IMR-90 (cell line): ENCODE measurements at regions not wholly inside any gene's neighbourhood (a gene's known extent, or its start where the extent isn't known, plus 50 kb on each side); places are given as distances from the start of the nearest gene placed in this dataset.

Experiments used
- ATAC-seq: fragments of 200-7000 bp; cut with Tn5 transposase; 2 replicates; pipeline ENCODE4 v1.9.1; 2020; ENCODE audit warnings: low read depth, mild to moderate bottlenecking, moderate library complexity
- BruUV-seq: library from RNA; stranded (reverse); fragments of 400-500 nt; replicated peaks from 2 replicates; lab custom pipeline; 2021; lab: Mats Ljungman, UMichigan
- CTCF ChIA-PET: fragments of 300-600 bp; formaldehyde crosslinking; extraction: SDS; loops from one replicate; lab custom pipeline; 2021; ENCODE audit warnings: antibody characterized with exemption; lab: Yijun Ruan, JAX
- POLR2A ChIA-PET: fragments of 300-600 bp; sonication (Branson Sonifier 250); formaldehyde crosslinking; loops from one replicate; lab custom pipeline; 2022; ENCODE audit warnings: antibody characterized with exemption; ENCODE audit not compliant: unreplicated experiment; lab: Charles Lee
- DNase-seq: peaks from one replicate; pipeline ENCODE4 v3.0.0; 2013
- H2AFZ ChIP-seq: replicated peaks from 2 replicates; pipeline ENCODE3; 2013; ENCODE audit warnings: low read length, mild to moderate bottlenecking; ENCODE audit not compliant: poor library complexity
- H2AK5ac ChIP-seq: 2 replicates; pipeline ENCODE4 v1.6.1; 2013; ENCODE audit warnings: low read depth, low read length, inconsistent platforms
- H2AK9ac ChIP-seq: replicated peaks from 2 replicates; pipeline ENCODE3; 2013; ENCODE audit warnings: mild to moderate bottlenecking, low read depth, low read length, moderate library complexity; ENCODE audit not compliant: poor library complexity
- H2BK120ac ChIP-seq: 2 replicates; pipeline ENCODE4 v1.6.1; 2013; ENCODE audit warnings: low read depth, low read length, inconsistent platforms
- H2BK15ac ChIP-seq: 3 replicates; pipeline ENCODE4 v1.6.1; 2013; ENCODE audit warnings: low read depth, low read length, inconsistent platforms
- H2BK20ac ChIP-seq: 2 replicates; pipeline ENCODE4 v1.6.1; 2013; ENCODE audit warnings: low read depth, mild to moderate bottlenecking, inconsistent platforms, low read length, moderate library complexity
- H2BK5ac ChIP-seq: 2 replicates; pipeline ENCODE4 v1.6.1; 2013; ENCODE audit warnings: mild to moderate bottlenecking, low read depth, low read length, inconsistent platforms; ENCODE audit not compliant: poor library complexity, severe bottlenecking
- H3K14ac ChIP-seq: replicated peaks from 2 replicates; pipeline ENCODE4 v1.6.1; 2013; ENCODE audit warnings: low read depth, low read length, inconsistent platforms
- H3K18ac ChIP-seq: 2 replicates; pipeline ENCODE4 v1.6.1; 2013; ENCODE audit warnings: low read depth, low read length, control low read depth
- H3K23ac ChIP-seq: 2 replicates; pipeline ENCODE4 v1.6.1; 2013; ENCODE audit warnings: low read depth, low read length, inconsistent platforms
- H3K27ac ChIP-seq: 2 replicates; pipeline ENCODE4 v1.5.1; 2013; ENCODE audit warnings: mild to moderate bottlenecking, control low read depth, low read length; ENCODE audit not compliant: insufficient read depth
- H3K27me3 ChIP-seq: 2 replicates; pipeline ENCODE4 v1.6.1; 2013; ENCODE audit warnings: low read length; ENCODE audit not compliant: control insufficient read depth, insufficient read depth
- H3K36me3 ChIP-seq: 2 replicates; pipeline ENCODE4 v1.6.1; 2013; ENCODE audit warnings: low read length, mixed read lengths; ENCODE audit not compliant: control insufficient read depth, insufficient read depth
- H3K4ac ChIP-seq: 2 replicates; pipeline ENCODE4 v1.6.1; 2013; ENCODE audit warnings: low read depth, low read length, inconsistent platforms
- H3K4me1 ChIP-seq: 2 replicates; pipeline ENCODE4 v1.6.1; 2013; ENCODE audit warnings: low read length, mixed read lengths; ENCODE audit not compliant: control insufficient read depth, insufficient read depth
- H3K4me2 ChIP-seq: 2 replicates; pipeline ENCODE4 v1.6.1; 2013; ENCODE audit warnings: low read depth, mild to moderate bottlenecking, control low read depth, low read length, moderate library complexity
- H3K4me3 ChIP-seq: 2 replicates; pipeline ENCODE4 v1.5.1; 2013; ENCODE audit warnings: low read depth, mild to moderate bottlenecking, control low read depth, low read length, moderate library complexity; ENCODE audit not compliant: insufficient read depth
- H3K56ac ChIP-seq: 2 replicates; pipeline ENCODE4 v1.6.1; 2013; ENCODE audit warnings: low read length, inconsistent platforms; ENCODE audit not compliant: insufficient read depth; ENCODE audit errors: extremely low read depth
- H3K79me1 ChIP-seq, 2 experiments: 2 replicates each; pipeline ENCODE4 v1.6.1; 2013; ENCODE audit warnings: low read length in 2 of 2, inconsistent platforms in 1 of 2, low read depth in 1 of 2
- H3K9ac ChIP-seq: 2 replicates; pipeline ENCODE4 v1.6.1; 2013; ENCODE audit warnings: low read depth, low read length, control low read depth
- H3K9me1 ChIP-seq: 2 replicates; pipeline ENCODE4 v1.6.1; 2013; ENCODE audit warnings: low read length, inconsistent platforms; ENCODE audit not compliant: insufficient read depth
- H3K9me3 ChIP-seq: 2 replicates; pipeline ENCODE4 v1.6.1; 2013; ENCODE audit warnings: low read length; ENCODE audit not compliant: control insufficient read depth, insufficient read depth
- H4K20me1 ChIP-seq: 2 replicates; pipeline ENCODE4 v1.6.1; 2013; ENCODE audit warnings: low read length, inconsistent platforms; ENCODE audit not compliant: insufficient read depth
- H4K5ac ChIP-seq: 2 replicates; pipeline ENCODE4 v1.6.1; 2013; ENCODE audit warnings: mild to moderate bottlenecking, low read depth, low read length, control low read depth
- H4K8ac ChIP-seq, 2 experiments: 2 replicates each; pipeline ENCODE4 v1.6.1; 2013; ENCODE audit warnings: low read depth in 2 of 2, low read length in 2 of 2, control low read depth in 1 of 2, inconsistent platforms in 1 of 2
- H4K91ac ChIP-seq: 2 replicates; pipeline ENCODE4 v1.6.1; 2013; ENCODE audit warnings: low read depth, low read length, inconsistent platforms; ENCODE audit not compliant: insufficient read depth
- CTCF ChIP-seq: conservative IDR thresholded peaks from 2 replicates; pipeline ENCODE4 v1.5.1; 2012; ENCODE audit warnings: mild to moderate bottlenecking, low read depth, low read length, improper control_type of control experiment
- ELK1 ChIP-seq: fragments of 150-350 bp; IDR thresholded peaks from 2 replicates; pipeline ENCODE4 v1.6.1; 2016; ENCODE audit warnings: low read depth, mild to moderate bottlenecking, low read length, moderate library complexity, borderline replicate concordance
- MAFK ChIP-seq: IDR thresholded peaks from 2 replicates; pipeline ENCODE4 v1.6.1; 2012; ENCODE audit warnings: low read depth, low read length, improper control_type of control experiment
- POLR2A ChIP-seq: IDR thresholded peaks from 2 replicates; pipeline ENCODE4 v1.6.1; 2012; ENCODE audit warnings: mild to moderate bottlenecking, low read depth, low read length
- RAD21 ChIP-seq: IDR thresholded peaks from 2 replicates; pipeline ENCODE4 v1.6.1; 2012; ENCODE audit warnings: low read length, improper control_type of control experiment
- RFX5 ChIP-seq: IDR thresholded peaks from 2 replicates; pipeline ENCODE4 v1.8.0; 2012; ENCODE audit warnings: low read depth, mild to moderate bottlenecking, low read length, moderate library complexity
- SMC3 ChIP-seq: fragments of 150-350 bp; IDR thresholded peaks from 2 replicates; pipeline ENCODE4 v1.6.1; 2016; ENCODE audit warnings: low read depth, mild to moderate bottlenecking, antibody characterized with exemption, low read length, moderate library complexity
- WGBS, 2 experiments: methylation state at CpG; one replicate each; pipeline versions ENCODE4 v1.1.5 to v1.1.7; 2013; ENCODE audit warnings: missing lambda C conversion rate in 2 of 2; ENCODE audit not compliant: insufficient read length in 1 of 2; ENCODE audit errors: extremely low coverage in 2 of 2; 5-methylcytosine and 5-hydroxymethylcytosine counted together
- dilution Hi-C: fragments of 300-500 bp; cut with HindIII; formaldehyde crosslinking; loops from one replicate; pipeline ENCODE4 v1.14.3; 2018; ENCODE audit warnings: low sequenced_read_pairs; ENCODE audit not compliant: unreplicated experiment
- in situ Hi-C: fragments of 300-500 bp; cut with MboI; formaldehyde crosslinking; loops from 3 replicates; pipeline ENCODE4 v1.14.3; 2019; ENCODE audit warnings: low sequenced_read_pairs, inconsistent platforms, mixed read lengths
- intact Hi-C: fragments of 100-400 bp; cut with micrococcal nuclease; formaldehyde crosslinking; loops from 2 replicates; pipeline ENCODE4 v1.10.0; 2022

DNA sequence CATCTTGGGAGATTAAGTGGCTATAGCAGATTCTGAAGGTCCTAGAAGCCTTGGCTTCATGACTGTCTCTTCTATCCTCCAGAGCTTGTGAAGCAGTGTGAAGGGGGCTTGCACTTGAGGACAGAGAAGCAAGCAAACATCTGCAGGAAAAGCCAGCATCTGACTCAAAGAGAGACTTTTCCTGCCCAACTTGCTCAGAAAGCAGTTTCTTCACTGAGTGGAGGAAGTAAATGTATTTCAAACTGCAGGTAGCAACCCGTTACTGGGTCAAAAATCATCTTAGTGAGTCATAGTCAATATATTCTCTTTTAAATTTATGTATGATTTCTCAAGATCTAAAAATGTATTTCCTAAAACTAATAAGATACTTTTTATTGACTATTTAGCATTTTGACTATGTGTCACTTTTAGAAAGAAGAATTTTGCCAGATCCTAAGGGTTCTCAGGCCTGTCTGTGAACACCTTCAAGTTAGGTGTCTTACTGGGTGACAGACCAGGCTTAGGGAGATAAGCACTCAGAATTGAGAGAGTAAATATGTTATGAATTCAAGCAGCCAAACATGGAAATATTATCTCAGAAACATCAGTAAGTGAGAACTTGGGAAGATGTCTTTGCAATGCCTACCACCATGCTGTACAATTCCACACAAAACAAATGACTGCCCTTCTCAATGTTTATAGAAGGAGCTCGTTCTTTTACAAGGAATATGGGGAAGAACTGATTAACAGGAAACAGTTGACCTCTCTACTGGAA lies 72.6 kb upstream of the DMAC1 start:
- H3K27ac ChIP-seq: no peak overlapping the region
- TF ChIP-seq RFX5 (no peak), SMC3 (no peak), RAD21 (no peak), ELK1 (no peak), POLR2A (no peak), CTCF (no peak), MAFK (no peak)
- no peak overlapping the region for H4K8ac ChIP-seq
- H3K4me3 ChIP-seq: no peak overlapping the region
- no peak overlapping the region for H3K9ac ChIP-seq
- H2BK120ac ChIP-seq: no peak overlapping the region
- ChIA-PET POLR2A (no interaction called here), CTCF (no interaction called here)
- H2AFZ ChIP-seq: no peak overlapping the region
- no peak overlapping the region for H2BK20ac ChIP-seq
- H2AK5ac ChIP-seq: no peak overlapping the region
- DNase-seq: no peak
- in situ Hi-C loops: no loop called here
- no peaks in the 10 kb centered on the region for H3K9me3 ChIP-seq
- no peak overlapping the region for H3K14ac ChIP-seq
- H2BK5ac ChIP-seq: no peak overlapping the region
- H4K20me1 ChIP-seq: no peaks in the 10 kb centered on the region
- no peak overlapping the region for H4K91ac ChIP-seq
- no peaks in the 10 kb centered on the region for H3K79me1 ChIP-seq
- H3K36me3 ChIP-seq: no peaks in the 10 kb centered on the region
- intact Hi-C loops: no loop called here
- no peak overlapping the region for H2BK15ac ChIP-seq
- no peaks in the 10 kb centered on the region for H3K9me1 ChIP-seq
- H3K4me1 ChIP-seq: no peaks in the 10 kb centered on the region
- H3K4ac ChIP-seq: no peak overlapping the region
- dilution Hi-C loops: no loop called here
- no CpG with 5 or more reads among the region's 2 CpGs for WGBS, 2 experiments
- H3K4me2 ChIP-seq: no peak overlapping the region
- no peak overlapping the region for H4K5ac ChIP-seq
- no peak overlapping the region for H2AK9ac ChIP-seq
- no peaks in the 10 kb centered on the region for H3K27me3 ChIP-seq
- no peak overlapping the region for H3K23ac ChIP-seq
- H3K56ac ChIP-seq: no peak overlapping the region
- BruUV-seq: no TSS peak
- no peak for ATAC-seq
- H3K18ac ChIP-seq: no peak overlapping the region
